T-helper 2 cell treated with Interferon-gamma antibody and Interleukin-4, amounts not matched to agents 100 ng/mL and 5 ng/mL, for 36 hours (primary cell): ENCODE measurements at regions not wholly inside any gene's neighbourhood (a gene's known extent, or its start where the extent isn't known, plus 50 kb on each side); places are given as distances from the start of the nearest gene placed in this dataset.

Experiments
- intact Hi-C: fragments of 100-400 bp; cut with micrococcal nuclease; formaldehyde crosslinking; loops from one replicate; pipeline ENCODE4 v1.15.1; 2023

DNA sequence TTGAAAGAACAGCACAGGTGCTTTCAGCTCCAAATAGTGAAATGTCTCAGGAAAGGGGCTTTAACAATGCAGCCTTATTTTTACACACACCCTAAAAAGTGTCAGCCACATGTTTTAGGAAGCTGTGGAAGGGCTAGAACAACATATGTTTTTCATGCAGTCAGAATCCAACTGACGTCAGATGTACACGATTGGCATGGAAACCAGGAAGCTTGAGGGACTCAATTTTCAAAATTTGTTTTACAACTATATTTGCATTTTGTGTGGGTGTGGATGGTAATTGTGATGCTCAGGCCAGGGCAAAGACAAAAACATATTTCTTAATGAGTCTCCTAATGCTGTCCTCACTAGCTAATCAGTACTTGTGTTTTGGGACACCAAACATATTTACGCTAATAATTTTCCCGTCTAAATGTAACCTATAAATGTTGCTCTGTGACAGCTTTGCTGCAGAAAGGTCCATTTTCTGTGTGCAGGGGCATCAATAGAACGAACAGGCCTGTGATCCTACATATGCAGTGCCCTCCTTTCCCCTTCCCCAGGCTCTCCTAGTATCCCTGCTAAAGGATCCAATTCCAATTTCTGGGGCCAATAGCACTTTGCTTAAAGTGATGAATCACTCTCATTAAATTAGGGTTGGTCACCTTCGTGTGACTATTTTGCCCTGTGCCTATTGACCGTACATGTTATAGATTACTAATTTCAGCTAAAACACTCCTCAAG, 434.0 kb upstream of the CDH5 start:
- intact Hi-C loops, result no loop called here

DNA sequence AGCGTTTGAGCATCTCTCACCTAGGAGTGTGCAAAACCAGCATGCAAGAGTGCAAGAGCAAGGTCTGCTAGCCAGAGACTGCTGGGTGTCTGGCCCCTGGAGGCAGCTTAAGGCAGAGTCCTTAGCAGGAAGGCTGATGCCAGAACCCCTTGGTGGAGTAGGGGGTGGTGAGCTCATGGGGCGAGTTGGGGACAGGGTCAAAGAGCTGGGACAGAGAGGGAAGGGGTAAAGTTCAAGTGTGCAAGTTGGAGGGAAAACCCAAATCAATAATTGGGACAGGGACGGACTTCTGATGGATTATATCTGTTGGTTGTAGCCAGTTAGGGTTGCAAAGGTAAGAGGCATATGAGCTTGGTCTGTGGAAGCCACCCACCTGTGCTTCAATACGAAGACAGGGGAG, 443.6 kb upstream of the CDH5 start:
- intact Hi-C loops, result no loop called here

DNA sequence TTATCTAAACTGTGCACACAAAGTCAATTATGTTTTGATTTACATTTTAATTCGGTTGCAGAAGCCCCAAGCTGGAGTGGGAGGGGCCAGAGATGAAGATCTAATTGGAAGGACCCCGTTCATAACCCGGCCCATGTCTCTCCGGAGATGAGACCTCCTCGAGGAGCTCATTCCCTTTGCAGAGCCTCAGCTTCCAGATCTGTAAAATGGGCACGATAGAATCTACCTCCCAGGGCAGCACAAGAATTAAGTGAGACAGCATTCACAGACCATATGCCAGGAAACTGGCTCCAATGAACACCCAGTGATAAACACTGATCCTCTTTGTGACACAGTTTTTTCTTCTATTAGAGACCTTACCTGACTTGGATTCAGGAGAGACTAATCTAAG, 446.5 kb upstream of the CDH5 start:
- intact Hi-C loops, result no loop called here

GRCh38 chr16:65919145-65919985, 447.1 kb upstream of the CDH5 start:
- intact Hi-C loops, result no loop called here

GRCh38 chr16:65917466-65917865, 449.0 kb upstream of the CDH5 start:
- intact Hi-C loops, result no loop called here

- intact Hi-C loops, result no loop called here
Measured at GRCh38 chr16:65916995-65917394, 449.5 kb upstream of the CDH5 start.

DNA sequence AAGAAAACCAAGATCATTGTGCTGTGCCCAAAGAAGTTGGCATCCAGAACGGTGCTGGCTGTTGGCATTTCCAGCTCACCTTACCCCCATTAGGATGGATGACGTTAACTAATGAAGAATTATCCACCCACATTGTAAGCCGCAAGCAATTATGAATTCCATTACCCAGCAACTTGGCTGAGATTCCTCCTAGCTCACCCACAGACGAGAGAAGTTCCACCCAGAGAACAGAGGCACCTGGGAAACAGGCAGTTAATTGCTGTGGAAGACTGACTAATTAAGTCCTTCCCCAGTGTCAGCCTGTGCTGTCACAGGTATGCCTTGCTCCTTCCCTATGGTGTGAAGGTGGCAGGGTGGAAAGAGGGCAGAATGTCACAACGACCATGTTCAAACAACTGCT, 456.2 kb upstream of the CDH5 start:
- intact Hi-C loops, result no loop called here

DNA sequence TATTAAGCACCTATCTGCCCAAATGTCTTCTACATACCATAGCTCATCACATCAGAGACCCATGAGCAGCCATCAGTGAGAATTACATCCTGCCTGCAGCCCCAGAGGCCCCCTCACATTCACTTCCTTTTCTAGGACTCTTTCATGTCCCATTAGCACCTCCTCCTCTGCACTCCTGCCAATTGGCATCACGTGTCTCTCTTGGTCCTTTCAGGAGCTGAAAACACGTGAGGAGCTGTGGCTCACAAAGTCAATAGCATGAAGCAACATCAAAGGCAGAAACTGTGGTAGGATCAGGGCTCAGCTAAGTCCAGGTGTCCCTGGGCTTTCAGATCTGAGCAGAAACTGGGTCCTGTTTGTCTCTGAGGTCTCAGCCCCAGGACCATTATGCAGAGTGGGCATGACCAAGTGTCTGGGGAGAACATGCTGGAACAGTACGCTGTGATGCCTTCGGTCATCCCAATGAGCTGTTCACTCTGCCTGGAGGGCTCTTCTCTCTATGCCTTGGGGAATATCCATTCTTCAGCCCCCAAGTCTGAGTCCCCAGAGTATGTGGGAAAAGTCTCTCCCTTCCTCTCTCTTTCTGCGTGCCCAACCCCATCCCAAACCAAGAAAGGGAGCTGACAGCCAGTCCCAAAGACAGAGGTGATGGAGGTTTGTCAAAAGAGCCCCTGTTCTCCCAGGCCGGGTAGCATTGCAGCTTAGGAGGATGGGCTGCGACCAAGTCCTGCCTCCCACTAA, 457.0 kb upstream of the CDH5 start:
- intact Hi-C loops, result no loop called here

- intact Hi-C loops, result no loop called here
Measured at GRCh38 chr16:65908568-65908967, 457.9 kb upstream of the CDH5 start.

GRCh38 chr16:65905331-65905730, 461.2 kb upstream of the CDH5 start:
- intact Hi-C loops, result no loop called here

DNA sequence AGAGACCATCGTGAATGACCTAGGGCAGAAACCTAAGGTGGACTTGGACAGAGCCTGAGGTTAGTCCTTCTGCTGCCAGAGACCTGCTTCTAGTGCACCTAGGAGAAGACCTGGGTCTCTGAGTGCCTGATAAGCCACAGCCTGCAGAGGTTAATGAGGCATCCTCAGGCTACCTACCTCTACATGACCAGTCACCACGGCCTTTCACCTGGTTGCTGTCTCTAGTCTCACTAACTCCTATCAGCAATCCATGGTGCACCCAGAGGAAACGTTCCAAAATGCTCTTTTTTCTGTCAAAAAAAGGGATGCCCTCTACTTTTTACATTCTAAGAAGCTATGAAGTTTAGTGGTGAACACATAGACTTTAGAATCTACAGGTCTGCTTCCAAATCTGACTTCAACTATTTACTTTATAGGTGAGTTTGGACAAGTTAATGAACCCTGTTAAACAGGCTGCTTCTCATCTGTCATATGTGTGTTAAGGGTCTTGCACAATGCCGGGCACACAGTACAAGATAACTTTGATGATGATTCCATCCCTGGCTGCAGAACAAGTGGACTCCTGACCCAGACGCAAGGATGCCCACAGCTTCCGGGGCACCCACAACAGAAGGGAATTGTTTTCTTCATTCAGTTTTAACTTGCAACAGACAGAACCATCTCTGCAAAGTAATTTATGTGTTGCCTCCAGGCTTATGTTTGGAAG, 469.9 kb upstream of the CDH5 start:
- intact Hi-C loops, result no loop called here

DNA sequence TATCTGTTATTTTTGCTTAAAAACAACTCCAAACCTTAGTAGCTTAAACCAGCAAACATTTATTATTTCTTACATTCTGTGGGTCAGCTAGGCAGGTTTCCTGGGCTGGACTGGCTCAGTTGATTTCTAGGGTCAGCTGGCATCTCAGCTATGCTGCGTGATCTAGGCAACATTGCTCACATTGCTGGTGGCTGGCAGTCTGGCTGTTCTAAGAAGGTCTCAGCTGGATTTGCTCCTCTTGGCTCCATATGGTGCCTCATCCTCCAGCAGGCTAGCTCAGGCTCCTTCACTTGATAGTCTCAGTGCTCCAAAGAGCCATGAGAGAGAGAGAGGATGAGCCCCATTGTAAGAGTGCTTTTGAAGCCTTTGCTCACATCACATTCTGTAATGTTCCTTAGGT, 470.6 kb upstream of the CDH5 start:
- intact Hi-C loops, result no loop called here

DNA sequence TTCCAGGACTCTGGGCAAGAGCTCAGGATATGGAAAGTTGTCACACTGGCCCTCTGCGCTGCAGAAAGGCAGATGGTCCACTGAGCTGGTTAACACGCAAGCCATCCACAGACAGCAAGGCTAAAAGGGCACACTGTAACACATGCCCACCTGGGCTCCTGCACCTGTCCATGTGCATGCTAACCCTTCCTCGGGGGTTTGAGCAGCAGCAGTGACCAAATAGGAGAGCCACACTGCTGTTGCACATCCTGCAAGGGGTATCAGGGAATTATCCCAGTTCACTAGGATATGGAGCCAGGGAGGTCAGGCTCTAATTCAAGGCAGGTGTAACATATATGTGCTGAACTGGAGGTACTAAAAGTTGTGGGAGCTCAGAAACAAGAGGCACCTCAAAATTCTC, 471.0 kb upstream of the CDH5 start:
- intact Hi-C loops, result no loop called here

DNA sequence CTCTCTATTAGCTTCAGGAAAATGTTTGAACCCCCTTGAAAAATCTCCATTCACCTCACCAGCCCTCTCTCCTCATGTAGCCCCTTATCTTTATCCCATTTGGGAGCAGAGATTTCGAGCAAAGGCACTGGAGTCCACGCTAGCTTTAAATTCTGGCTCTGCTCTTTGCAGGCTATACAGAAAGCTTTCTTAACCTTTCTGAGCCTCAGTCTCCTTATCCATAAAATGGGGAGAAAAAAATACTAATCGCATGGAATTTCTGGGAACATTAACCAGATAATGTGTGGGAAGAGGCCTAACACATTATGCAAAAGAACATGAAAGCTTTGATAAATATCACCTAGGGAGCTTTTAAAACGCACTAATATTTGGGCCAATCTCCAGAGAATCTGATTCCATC, 476.3 kb upstream of the CDH5 start:
- intact Hi-C loops, result no loop called here

DNA sequence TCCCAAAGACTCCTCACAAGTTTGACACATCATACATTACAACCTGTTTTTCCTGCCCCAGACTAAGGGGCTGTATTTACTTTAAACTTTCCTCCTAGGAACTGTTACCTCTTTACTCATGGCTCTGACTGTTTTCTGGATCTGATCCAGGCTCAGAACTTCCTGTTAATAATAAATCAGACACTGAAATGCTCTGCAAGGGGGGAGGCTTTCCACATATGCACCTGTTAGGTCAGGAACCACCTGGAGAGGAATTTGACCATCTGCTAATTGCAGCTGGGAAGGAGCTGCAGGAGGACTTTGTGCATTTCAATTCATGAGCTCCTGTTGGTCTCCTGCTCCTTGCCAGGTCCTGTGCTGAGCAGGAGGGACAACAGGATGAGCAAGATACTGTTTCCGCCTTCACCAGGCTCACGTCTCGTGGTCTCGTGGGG, 476.9 kb upstream of the CDH5 start:
- intact Hi-C loops, result no loop called here

- intact Hi-C loops, result no loop called here
Measured at GRCh38 chr16:65888201-65888600, 478.3 kb upstream of the CDH5 start.

DNA sequence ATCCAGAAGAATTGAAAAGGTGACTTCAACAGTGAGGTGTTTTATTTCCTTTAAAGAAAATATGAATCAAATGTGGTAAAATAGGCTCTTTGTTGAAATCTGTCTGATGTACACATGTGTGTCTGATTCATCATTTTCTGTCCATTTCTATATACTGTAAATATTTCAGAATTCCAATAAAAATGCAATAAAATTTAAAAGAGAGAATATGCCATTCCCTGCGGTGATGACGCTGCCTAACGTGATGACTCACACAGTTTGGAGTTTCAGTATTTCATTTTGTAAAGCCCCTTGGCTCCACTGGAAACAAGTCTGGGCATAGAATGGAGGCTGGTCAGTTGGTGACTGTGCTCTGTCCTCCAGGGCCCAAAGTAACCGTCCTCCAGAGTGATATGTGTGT, 482.5 kb upstream of the CDH5 start:
- intact Hi-C loops, result no loop called here

- intact Hi-C loops, result no loop called here
Measured at GRCh38 chr16:65878347-65878746, 488.1 kb upstream of the CDH5 start.

DNA sequence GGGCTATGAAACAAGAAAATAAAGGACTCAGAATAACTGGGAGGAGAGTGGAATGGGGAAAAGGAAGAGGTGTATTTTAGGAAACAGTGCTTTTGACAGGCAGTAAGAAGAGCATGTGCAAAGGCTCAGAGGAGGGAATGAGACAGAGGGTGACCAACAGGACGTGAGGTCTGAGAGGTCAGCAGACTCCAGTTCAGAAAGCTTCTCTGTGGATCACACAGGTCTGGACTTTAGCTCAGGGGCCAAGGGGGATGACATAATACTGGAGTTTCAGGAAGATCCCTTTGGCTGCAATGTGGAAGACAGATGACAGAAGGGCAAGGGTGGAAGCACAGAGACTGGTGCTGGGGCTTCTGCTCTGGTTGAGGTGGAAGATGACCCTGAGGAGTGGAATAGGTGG, 489.9 kb upstream of the CDH5 start:
- intact Hi-C loops, result no loop called here

- intact Hi-C loops, result no loop called here
Measured at GRCh38 chr16:65876056-65876408, 490.5 kb upstream of the CDH5 start.

- intact Hi-C loops, result no loop called here
Measured at GRCh38 chr16:65875381-65876055, 491.0 kb upstream of the CDH5 start.
